T-helper 1 cell (primary cell): ENCODE measurements at regions not wholly inside any gene's neighbourhood (a gene's known extent, or its start where the extent isn't known, plus 50 kb on each side); places are given as distances from the start of the nearest gene placed in this dataset.

Source experiments
- DNase-seq, 5 donors: peaks; one replicate each; pipeline ENCODE4 v3.0.0-alpha.2; 2012 to 2020

- no peak for DNase-seq
Observed at GRCh38 chr18:73848656-73849055, 299.0 kb downstream of the FBXO15 start.

- no peak for DNase-seq
Observed at GRCh38 chr18:73843455-73843854, 304.2 kb downstream of the FBXO15 start.

- peak in 2 of 5 donors; percentile 6 to 20 for DNase-seq
Observed at GRCh38 chr18:73842795-73843394, 304.7 kb downstream of the FBXO15 start.

GRCh38 chr18:73841661-73842060 lies 306.0 kb downstream of the FBXO15 start:
- no peak for DNase-seq

- no peak for DNase-seq
Observed at GRCh38 chr18:73840319-73840945, 307.2 kb downstream of the FBXO15 start.

GRCh38 chr18:73839441-73839840 lies 308.2 kb downstream of the FBXO15 start:
- DNase-seq = no peak

GRCh38 chr18:73838107-73838506 lies 309.5 kb downstream of the FBXO15 start:
- DNase-seq = no peak

- DNase-seq = no peak
Observed at GRCh38 chr18:73835656-73836364, 311.8 kb downstream of the FBXO15 start.

GRCh38 chr18:73835039-73835438 lies 312.6 kb downstream of the FBXO15 start:
- no peak for DNase-seq

GRCh38 chr18:73831688-73832087 lies 315.9 kb downstream of the FBXO15 start:
- DNase-seq = no peak

- DNase-seq = no peak
Observed at GRCh38 chr18:73829146-73829545, 318.5 kb downstream of the FBXO15 start.

GRCh38 chr18:73827801-73828200 lies 319.8 kb downstream of the FBXO15 start:
- no peak for DNase-seq

GRCh38 chr18:73826098-73826497 lies 321.5 kb downstream of the FBXO15 start:
- no peak for DNase-seq

GRCh38 chr18:73824671-73825070 lies 323.0 kb downstream of the FBXO15 start:
- no peak for DNase-seq

- DNase-seq = no peak
Observed at GRCh38 chr18:73812423-73812822, 335.2 kb downstream of the FBXO15 start.

GRCh38 chr18:73807551-73808192 lies 340.0 kb downstream of the FBXO15 start:
- DNase-seq = no peak

GRCh38 chr18:73805991-73806390 lies 341.6 kb downstream of the FBXO15 start:
- DNase-seq = no peak

- no peak for DNase-seq
Observed at GRCh38 chr18:73797419-73797818, 350.2 kb downstream of the FBXO15 start.

- DNase-seq = no peak
Observed at GRCh38 chr18:73793386-73793785, 354.2 kb downstream of the FBXO15 start.

GRCh38 chr18:73791081-73791480 lies 356.6 kb downstream of the FBXO15 start:
- DNase-seq = no peak

GRCh38 chr18:73790587-73790986 lies 357.0 kb downstream of the FBXO15 start:
- DNase-seq = no peak

GRCh38 chr18:73787316-73787715 lies 360.3 kb downstream of the FBXO15 start:
- no peak for DNase-seq

GRCh38 chr18:73785300-73785699 lies 362.3 kb downstream of the FBXO15 start:
- no peak for DNase-seq

- no peak for DNase-seq
Observed at GRCh38 chr18:73784853-73785252, 362.8 kb downstream of the FBXO15 start.
